Activated gamma-delta T cell treated with Interleukin-2 at 50 U/mL for 16 hours (primary cell): ENCODE measurements at regions not wholly inside any gene's neighbourhood (a gene's known extent, or its start where the extent isn't known, plus 50 kb on each side); places are given as distances from the start of the nearest gene placed in this dataset.
"Not testable (repeated sequence)": the region's sequence is repeated elsewhere in the genome, so short reads cannot be mapped to it uniquely, and the experiment has no call there.

Source experiments
- DNase-seq: peaks from one replicate; pipeline ENCODE4 v3.0.0-alpha.2; 2020

GRCh38 chr10:3330663-3331062 is 158.1 kb upstream of the PITRM1 start:
- no peak for DNase-seq

- no peak for DNase-seq
Measured at GRCh38 chr10:3325954-3326750, 153.6 kb upstream of the PITRM1 start.

GRCh38 chr10:3324612-3325038 is 152.0 kb upstream of the PITRM1 start:
- DNase-seq: no peak

GRCh38 chr10:3323865-3324498 is 151.4 kb upstream of the PITRM1 start:
- DNase-seq: no peak

- DNase-seq: no peak
Measured at GRCh38 chr10:3321123-3321522, 148.5 kb upstream of the PITRM1 start.

- DNase-seq: no peak
Measured at GRCh38 chr10:3319811-3320226, 147.2 kb upstream of the PITRM1 start.

GRCh38 chr10:3318480-3318807 is 145.9 kb upstream of the PITRM1 start:
- DNase-seq: not testable (repeated sequence)

GRCh38 chr10:3317553-3318479 is 145.2 kb upstream of the PITRM1 start:
- not testable (repeated sequence) for DNase-seq

- DNase-seq: not testable (repeated sequence)
Measured at GRCh38 chr10:3314445-3315085, 142.0 kb upstream of the PITRM1 start.

- DNase-seq: not testable (repeated sequence)
Measured at GRCh38 chr10:3313784-3314444, 141.3 kb upstream of the PITRM1 start.

GRCh38 chr10:3312403-3312940 is 139.9 kb upstream of the PITRM1 start:
- no peak for DNase-seq

GRCh38 chr10:3310016-3310784 is 137.6 kb upstream of the PITRM1 start:
- DNase-seq: no peak

GRCh38 chr10:3306050-3306449 is 133.5 kb upstream of the PITRM1 start:
- no peak for DNase-seq

- DNase-seq: no peak
Measured at GRCh38 chr10:3295582-3296151, 123.1 kb upstream of the PITRM1 start.

GRCh38 chr10:3294919-3295581 is 122.5 kb upstream of the PITRM1 start:
- no peak for DNase-seq

- DNase-seq: no peak
Measured at GRCh38 chr10:3293581-3294431, 121.2 kb upstream of the PITRM1 start.

- DNase-seq: no peak
Measured at GRCh38 chr10:3292636-3293035, 120.1 kb upstream of the PITRM1 start.

- no peak for DNase-seq
Measured at GRCh38 chr10:3290550-3290949, 118.0 kb upstream of the PITRM1 start.
